Right lobe of liver (tissue), 4 donors: ENCODE measurements at regions not wholly inside any gene's neighbourhood (a gene's known extent, or its start where the extent isn't known, plus 50 kb on each side); places are given as distances from the start of the nearest gene placed in this dataset.

Experiments used
- CTCF ChIP-seq, 4 donors: fragments of 200-600 bp in 3 of 4; fragments of 450-650 bp in 1 of 4; IDR thresholded peaks; one replicate each; pipeline versions ENCODE4 v1.5.1 to v1.8.0; 2016 to 2022; ENCODE audit warnings: antibody characterized with exemption in 4 of 4, mild to moderate bottlenecking in 2 of 4
- POLR2A ChIP-seq: fragments of 450-650 bp; IDR thresholded peaks from one replicate; pipeline ENCODE4 v1.6.1; 2017; ENCODE audit warnings: antibody characterized with exemption, mild to moderate bottlenecking
- donor health status: DM: no; HTN: no; CAD: no.
- donor health status: DM: no; HTN: no; CAD: no.
- donor health status: DM: no; HTN: yes; CAD: no.

GRCh38 chr4:162557516-162558106 lies 393.8 kb upstream of the FSTL5 start:
- TF ChIP-seq CTCF (IDR thresholded peaks at IDR 0.05) (no peak), POLR2A (no peak)
